ENCODE measurements at regions not wholly inside any gene's neighbourhood (a gene's known extent, or its start where the extent isn't known, plus 50 kb on each side); places are given as distances from the start of the nearest gene placed in this dataset.

DNA sequence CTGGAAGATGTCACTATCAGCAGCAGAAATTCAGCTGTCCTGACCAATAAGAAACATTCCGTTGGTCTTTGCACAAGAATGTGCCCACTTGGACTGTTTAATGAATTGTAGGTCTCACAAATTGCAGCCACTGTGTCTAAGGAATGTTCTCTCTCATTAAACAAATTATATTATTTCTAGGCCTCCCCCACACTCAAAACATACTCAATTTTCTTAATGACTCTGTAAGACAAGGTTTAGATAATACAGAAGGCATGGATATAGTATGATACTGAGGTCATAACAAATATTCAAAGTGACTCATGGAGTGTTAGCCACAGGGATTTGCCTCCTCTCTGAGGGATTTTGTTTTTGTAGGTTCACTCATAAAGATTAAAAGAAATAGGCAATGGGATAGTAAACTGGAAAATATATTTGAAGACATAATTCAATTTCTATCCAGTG is 197.5 kb downstream of the PTN start:
- no peaks in the 10 kb centered on the region for H3K27me3 Mint-ChIP-seq (ENCODE audit: insufficient read depth, low read depth)
- Histone ChIP-seq H3K9me3 (ENCODE audit: low read depth) (no peaks in the 10 kb centered on the region), H3K9ac (no peak overlapping the region), H4K20me1 (ENCODE audit: low read depth) (no peaks in the 10 kb centered on the region), H3K27me3 (no peaks in the 10 kb centered on the region), H3K79me2 (ENCODE audit: low read depth) (no peaks in the 10 kb centered on the region), H3K36me3 (no peaks in the 10 kb centered on the region), H3K4me2 (no peak overlapping the region), H2AFZ (replicated peaks) (no peak overlapping the region), H3K27ac (no peak overlapping the region), H3K4me3 (no peak overlapping the region), H3K4me1 (no peaks in the 10 kb centered on the region), H3F3A (ENCODE audit: low read depth) (no peaks in the 10 kb centered on the region)
- TF ChIP-seq, protein P1, sequence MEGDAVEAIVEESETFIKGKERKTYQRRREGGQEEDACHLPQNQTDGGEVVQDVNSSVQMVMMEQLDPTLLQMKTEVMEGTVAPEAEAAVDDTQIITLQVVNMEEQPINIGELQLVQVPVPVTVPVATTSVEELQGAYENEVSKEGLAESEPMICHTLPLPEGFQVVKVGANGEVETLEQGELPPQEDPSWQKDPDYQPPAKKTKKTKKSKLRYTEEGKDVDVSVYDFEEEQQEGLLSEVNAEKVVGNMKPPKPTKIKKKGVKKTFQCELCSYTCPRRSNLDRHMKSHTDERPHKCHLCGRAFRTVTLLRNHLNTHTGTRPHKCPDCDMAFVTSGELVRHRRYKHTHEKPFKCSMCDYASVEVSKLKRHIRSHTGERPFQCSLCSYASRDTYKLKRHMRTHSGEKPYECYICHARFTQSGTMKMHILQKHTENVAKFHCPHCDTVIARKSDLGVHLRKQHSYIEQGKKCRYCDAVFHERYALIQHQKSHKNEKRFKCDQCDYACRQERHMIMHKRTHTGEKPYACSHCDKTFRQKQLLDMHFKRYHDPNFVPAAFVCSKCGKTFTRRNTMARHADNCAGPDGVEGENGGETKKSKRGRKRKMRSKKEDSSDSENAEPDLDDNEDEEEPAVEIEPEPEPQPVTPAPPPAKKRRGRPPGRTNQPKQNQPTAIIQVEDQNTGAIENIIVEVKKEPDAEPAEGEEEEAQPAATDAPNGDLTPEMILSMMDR (IDR thresholded peaks at IDR 0.05): no peak
- TF ChIP-seq EZH2 (IDR thresholded peaks at IDR 0.05): no peak
- no peak for TF ChIP-seq EZH2phosphoT487 (IDR thresholded peaks at IDR 0.05)
- DNase-seq (ENCODE audit: low spot score): no peak
- H3K4me1 Mint-ChIP-seq: no peaks in the 10 kb centered on the region
- H3K27ac Mint-ChIP-seq: no peak overlapping the region
- no peaks in the 10 kb centered on the region for H3K36me3 Mint-ChIP-seq
- H3K4me3 Mint-ChIP-seq: no peak overlapping the region
- H3K9me3 Mint-ChIP-seq: peaks cover 6% of the 10 kb centered on the region

DNA sequence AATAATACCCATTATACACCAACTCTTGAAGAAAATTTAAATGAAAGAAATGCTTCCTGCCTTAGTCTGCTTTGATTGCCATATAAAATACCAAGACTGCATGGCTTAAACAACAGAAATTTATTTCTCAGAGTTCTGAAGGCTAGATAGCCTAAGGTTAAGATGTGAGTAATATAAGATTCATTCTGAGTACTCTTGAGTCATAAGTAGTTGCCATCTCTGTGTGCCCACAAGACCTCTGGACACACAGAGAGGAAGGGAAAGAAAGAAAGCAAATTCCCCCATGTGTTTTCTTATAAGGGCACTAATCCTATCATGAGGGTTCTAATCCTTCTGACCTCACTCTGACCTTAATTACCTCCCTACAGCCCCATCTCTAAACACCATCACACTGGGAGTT is 201.2 kb downstream of the PTN start:
- H3K27me3 ChIP-seq: no peaks in the 10 kb centered on the region
- peak; percentile 11 for DNase-seq (ENCODE audit: low spot score)
- H3K9me3 Mint-ChIP-seq: peaks cover 8% of the 10 kb centered on the region
- no peak overlapping the region for H3K4me3 ChIP-seq
- no peak overlapping the region for H3K4me3 Mint-ChIP-seq
- TF ChIP-seq EZH2 (IDR thresholded peaks at IDR 0.05) (no peak), EZH2phosphoT487 (IDR thresholded peaks at IDR 0.05) (no peak)
- TF ChIP-seq, protein P1 (IDR thresholded peaks at IDR 0.05): no peak
- no peak overlapping the region for H3K27ac Mint-ChIP-seq
- no peak overlapping the region for H2AFZ ChIP-seq (replicated peaks)
- H3K4me2 ChIP-seq: no peak overlapping the region
- H3K27ac ChIP-seq: no peak overlapping the region
- no peaks in the 10 kb centered on the region for H3K4me1 Mint-ChIP-seq
- H3K9ac ChIP-seq: no peak overlapping the region
- H4K20me1 ChIP-seq (ENCODE audit: low read depth): no peaks in the 10 kb centered on the region
- H3F3A ChIP-seq (ENCODE audit: low read depth): no peaks in the 10 kb centered on the region
- H3K27me3 Mint-ChIP-seq (ENCODE audit: insufficient read depth, low read depth): no peaks in the 10 kb centered on the region
- no peaks in the 10 kb centered on the region for H3K9me3 ChIP-seq (ENCODE audit: low read depth)
- H3K36me3 ChIP-seq: no peaks in the 10 kb centered on the region
- no peaks in the 10 kb centered on the region for H3K36me3 Mint-ChIP-seq
- H3K79me2 ChIP-seq (ENCODE audit: low read depth): no peaks in the 10 kb centered on the region
- H3K4me1 ChIP-seq: no peaks in the 10 kb centered on the region

DNA sequence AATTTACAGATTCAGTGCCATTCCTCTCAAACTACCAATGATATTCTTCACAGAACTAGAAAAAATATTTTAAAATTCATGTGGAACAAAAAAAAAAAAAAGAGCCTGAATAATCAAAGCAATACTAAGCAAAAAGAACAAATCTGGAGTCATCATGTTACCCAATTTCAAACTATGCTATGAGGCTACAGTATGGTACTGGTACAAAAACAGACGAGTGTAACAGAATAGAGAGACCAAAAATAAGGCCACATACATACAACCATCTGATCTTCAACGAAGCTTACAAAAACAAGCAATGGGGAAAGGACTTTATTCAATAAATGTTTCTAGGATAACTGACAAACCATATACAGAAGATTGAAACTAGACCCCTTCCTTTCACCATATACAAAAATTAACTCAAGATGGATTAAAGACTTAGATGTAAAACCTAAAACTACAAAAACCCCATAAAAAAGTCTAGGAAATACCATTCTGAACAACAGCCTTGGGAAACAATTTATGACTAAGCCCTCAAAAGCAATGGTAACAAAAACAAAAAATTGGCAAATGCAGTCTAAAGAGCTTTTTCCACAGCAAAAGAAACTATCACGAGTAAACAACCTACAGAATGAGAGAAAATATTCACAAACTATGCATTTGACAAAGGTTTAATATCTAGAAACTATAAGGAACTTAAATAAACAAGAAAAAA is 207.7 kb downstream of the PTN start:
- no peak overlapping the region for H3K27ac Mint-ChIP-seq
- Histone ChIP-seq H4K20me1 (ENCODE audit: low read depth) (no peaks in the 10 kb centered on the region), H3K4me2 (no peak overlapping the region), H3K36me3 (no peaks in the 10 kb centered on the region), H3K27ac (no peak overlapping the region), H3K4me1 (no peaks in the 10 kb centered on the region), H3K27me3 (no peaks in the 10 kb centered on the region), H3F3A (ENCODE audit: low read depth) (no peaks in the 10 kb centered on the region), H3K79me2 (ENCODE audit: low read depth) (no peaks in the 10 kb centered on the region), H3K9ac (no peak overlapping the region), H2AFZ (replicated peaks) (no peak overlapping the region), H3K9me3 (ENCODE audit: low read depth) (no peaks in the 10 kb centered on the region), H3K4me3 (no peak overlapping the region)
- H3K36me3 Mint-ChIP-seq: no peaks in the 10 kb centered on the region
- TF ChIP-seq, protein P1 (IDR thresholded peaks at IDR 0.05): no peak
- no peak for TF ChIP-seq EZH2 (IDR thresholded peaks at IDR 0.05)
- TF ChIP-seq EZH2phosphoT487 (IDR thresholded peaks at IDR 0.05): no peak
- H3K4me1 Mint-ChIP-seq: no peaks in the 10 kb centered on the region
- no peaks in the 10 kb centered on the region for H3K27me3 Mint-ChIP-seq (ENCODE audit: insufficient read depth, low read depth)
- peaks cover 3% of the 10 kb centered on the region for H3K9me3 Mint-ChIP-seq
- DNase-seq (ENCODE audit: low spot score): no peak
- no peak overlapping the region for H3K4me3 Mint-ChIP-seq
